NCI-H2227 treated with DMSO at 0.1 percent for 48 hours (cell line): ENCODE measurements at regions not wholly inside any gene's neighbourhood (a gene's known extent, or its start where the extent isn't known, plus 50 kb on each side); places are given as distances from the start of the nearest gene placed in this dataset.
"Not testable (repeated sequence)": the region's sequence is repeated elsewhere in the genome, so short reads cannot be mapped to it uniquely, and the experiment has no call there.

Experiments used
- DNase-seq: peaks from one replicate; lab custom pipeline; 2025; lab: John Stamatoyannopoulos, UW

GRCh38 chr7:14967376-14967775 is 64.8 kb upstream of the DGKB start:
- DNase-seq, result not testable (repeated sequence)

GRCh38 chr7:14962778-14963177 is 60.2 kb upstream of the DGKB start:
- DNase-seq, result no peak

- no peak for DNase-seq
Measured at GRCh38 chr7:14960721-14961120, 58.2 kb upstream of the DGKB start.

- no peak for DNase-seq
Measured at GRCh38 chr7:14959339-14959738, 56.8 kb upstream of the DGKB start.

- DNase-seq, result no peak
Measured at GRCh38 chr7:14954035-14954434, 51.5 kb upstream of the DGKB start.
